ENCODE measurements at regions not wholly inside any gene's neighbourhood (a gene's known extent, or its start where the extent isn't known, plus 50 kb on each side); places are given as distances from the start of the nearest gene placed in this dataset.

GRCh38 chr21:27024301-27024700, 57.4 kb upstream of the ADAMTS5 start:
- no peak for FAIRE-seq
- WGBS, 3 donors, result 60 to 67% (median 64%) methylated on average over 1 of the region's 1 CpG
- H3K4me1 ChIP-seq (ENCODE audit: control insufficient read depth in 3 of 3, insufficient read depth in 2 of 3, low read depth in 1 of 3, low read length in 2 of 3), result no peaks in the 10 kb centered on the region

GRCh38 chr21:27023186-27023585, 56.3 kb upstream of the ADAMTS5 start:
- DNase-seq (no peak), FAIRE-seq (no peak)
- Histone ChIP-seq H3K27ac (ENCODE audit: low read depth in 1 of 3, low read length in 2 of 3) (no peak overlapping the region), H3K27me3 (ENCODE audit: control insufficient read depth in 3 of 3, insufficient read depth in 3 of 3, low read length in 3 of 3) (no peaks in the 10 kb centered on the region), H3K4me3 (ENCODE audit: low read depth in 1 of 3, low read length in 3 of 3) (no peak overlapping the region), H3K9me3 (ENCODE audit: control insufficient read depth in 2 of 2, insufficient read depth in 1 of 2, low read depth in 1 of 2, low read length in 1 of 2) (no peaks in the 10 kb centered on the region), H3K36me3 (ENCODE audit: control insufficient read depth in 3 of 3, insufficient read depth in 2 of 3, low read depth in 1 of 3, low read length in 3 of 3) (no peaks in the 10 kb centered on the region), H3K4me1 (ENCODE audit: control insufficient read depth in 3 of 3, insufficient read depth in 2 of 3, low read depth in 1 of 3, low read length in 2 of 3) (no peaks in the 10 kb centered on the region)
- WGBS, 3 donors, result 84 to 95% (median 92%) methylated on average over 4 of the region's 4 CpGs

More at GRCh38 chr21:27024301-27024700, 57.4 kb upstream of the ADAMTS5 start:
- Histone ChIP-seq H3K36me3 (ENCODE audit: control insufficient read depth in 3 of 3, insufficient read depth in 2 of 3, low read depth in 1 of 3, low read length in 3 of 3) (no peaks in the 10 kb centered on the region), H3K27me3 (ENCODE audit: control insufficient read depth in 3 of 3, insufficient read depth in 3 of 3, low read length in 3 of 3) (no peaks in the 10 kb centered on the region), H3K9me3 (ENCODE audit: control insufficient read depth in 2 of 2, insufficient read depth in 1 of 2, low read depth in 1 of 2, low read length in 1 of 2) (no peaks in the 10 kb centered on the region), H3K4me3 (ENCODE audit: low read depth in 1 of 3, low read length in 3 of 3) (no peak overlapping the region), H3K27ac (ENCODE audit: low read depth in 1 of 3, low read length in 2 of 3) (no peak overlapping the region)
- DNase-seq, result no peak

GRCh38 chr21:27021801-27022200, 54.9 kb upstream of the ADAMTS5 start:
- H3K36me3 ChIP-seq (ENCODE audit: control insufficient read depth in 3 of 3, insufficient read depth in 2 of 3, low read depth in 1 of 3, low read length in 3 of 3), result no peaks in the 10 kb centered on the region
- no peaks in the 10 kb centered on the region for H3K27me3 ChIP-seq (ENCODE audit: control insufficient read depth in 3 of 3, insufficient read depth in 3 of 3, low read length in 3 of 3)
- H3K27ac ChIP-seq (ENCODE audit: low read depth in 1 of 3, low read length in 2 of 3), result no peak overlapping the region
- no peak overlapping the region for H3K4me3 ChIP-seq (ENCODE audit: low read depth in 1 of 3, low read length in 3 of 3)
- WGBS, 3 donors, result 71 to 87% (median 79%) methylated on average over 1 of the region's 1 CpG
- FAIRE-seq (no peak), DNase-seq (no peak)
- no peaks in the 10 kb centered on the region for H3K4me1 ChIP-seq (ENCODE audit: control insufficient read depth in 3 of 3, insufficient read depth in 2 of 3, low read depth in 1 of 3, low read length in 2 of 3)
- H3K9me3 ChIP-seq (ENCODE audit: control insufficient read depth in 2 of 2, insufficient read depth in 1 of 2, low read depth in 1 of 2, low read length in 1 of 2), result no peaks in the 10 kb centered on the region

- H3K36me3 ChIP-seq (ENCODE audit: control insufficient read depth in 3 of 3, insufficient read depth in 2 of 3, low read depth in 1 of 3, low read length in 3 of 3), result no peaks in the 10 kb centered on the region
- H3K4me3 ChIP-seq (ENCODE audit: low read depth in 1 of 3, low read length in 3 of 3), result no peak overlapping the region
- H3K9me3 ChIP-seq (ENCODE audit: control insufficient read depth in 2 of 2, insufficient read depth in 1 of 2, low read depth in 1 of 2, low read length in 1 of 2), result no peaks in the 10 kb centered on the region
- H3K27me3 ChIP-seq (ENCODE audit: control insufficient read depth in 3 of 3, insufficient read depth in 3 of 3, low read length in 3 of 3), result no peaks in the 10 kb centered on the region
- H3K27ac ChIP-seq (ENCODE audit: low read depth in 1 of 3, low read length in 2 of 3), result no peak overlapping the region
- H3K4me1 ChIP-seq (ENCODE audit: control insufficient read depth in 3 of 3, insufficient read depth in 2 of 3, low read depth in 1 of 3, low read length in 2 of 3), result no peaks in the 10 kb centered on the region
- no peak for FAIRE-seq
- no peak for DNase-seq
- 74 to 84% (median 77%) methylated on average over 1 of the region's 1 CpG for WGBS, 3 donors
Observed at GRCh38 chr21:27021046-27021445, 54.2 kb upstream of the ADAMTS5 start.

GRCh38 chr21:27017246-27017645, 50.4 kb upstream of the ADAMTS5 start:
- no peaks in the 10 kb centered on the region for H3K36me3 ChIP-seq (ENCODE audit: control insufficient read depth in 3 of 3, insufficient read depth in 2 of 3, low read depth in 1 of 3, low read length in 3 of 3)
- 89 to 93% (median 90%) methylated on average over 4 of the region's 4 CpGs for WGBS, 3 donors
- no peak overlapping the region for H3K4me3 ChIP-seq (ENCODE audit: low read depth in 1 of 3, low read length in 3 of 3)
- no peak overlapping the region for H3K27ac ChIP-seq (ENCODE audit: low read depth in 1 of 3, low read length in 2 of 3)
- H3K27me3 ChIP-seq (ENCODE audit: control insufficient read depth in 3 of 3, insufficient read depth in 3 of 3, low read length in 3 of 3), result no peaks in the 10 kb centered on the region
- no peaks in the 10 kb centered on the region for H3K9me3 ChIP-seq (ENCODE audit: control insufficient read depth in 2 of 2, insufficient read depth in 1 of 2, low read depth in 1 of 2, low read length in 1 of 2)
- no peak for FAIRE-seq
- DNase-seq, result no peak
- no peaks in the 10 kb centered on the region for H3K4me1 ChIP-seq (ENCODE audit: control insufficient read depth in 3 of 3, insufficient read depth in 2 of 3, low read depth in 1 of 3, low read length in 2 of 3)
